Choroid plexus epithelial cell (primary cell): ENCODE measurements at regions not wholly inside any gene's neighbourhood (a gene's known extent, or its start where the extent isn't known, plus 50 kb on each side); places are given as distances from the start of the nearest gene placed in this dataset.

ENCODE experiments used
- DNase-seq: peaks from one replicate; pipeline ENCODE4 v3.0.0-alpha.2; 2010; ENCODE audit warnings: low read depth
- H3K4me3 ChIP-seq: 2 replicates; pipeline ENCODE4 v1.5.1; 2011; ENCODE audit warnings: low read depth, mild to moderate bottlenecking, control low read depth, low read length, moderate library complexity
- TF ChIP-seq, protein P1 (sequence below): conservative IDR thresholded peaks from 2 replicates; pipeline ENCODE4 v1.5.1; 2011; ENCODE audit warnings: low read depth, mild to moderate bottlenecking, control low read depth, inconsistent platforms, low read length, moderate library complexity

DNA sequence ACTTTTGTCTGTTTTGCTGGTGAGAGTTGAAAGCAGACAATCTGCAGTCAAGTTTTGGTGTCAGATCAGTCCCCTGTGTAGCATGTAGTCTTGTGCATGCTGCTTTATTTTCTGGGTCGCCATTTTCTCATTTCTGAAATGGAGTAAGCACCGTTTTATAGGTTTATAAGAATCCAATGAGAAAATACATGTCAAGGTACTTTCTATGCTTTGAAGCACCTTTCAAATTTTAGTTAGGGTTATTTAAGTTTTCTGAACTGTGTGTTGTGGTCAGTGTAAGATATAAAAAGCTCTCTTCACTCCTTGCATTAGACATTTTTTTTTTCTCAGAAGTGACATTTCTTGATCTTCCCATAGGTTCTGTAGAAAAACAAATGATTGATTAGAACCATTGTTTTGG is 283.2 kb downstream of the ETS1 start:
- no peak overlapping the region for H3K4me3 ChIP-seq
- no peak for DNase-seq
- TF ChIP-seq, protein P1, sequence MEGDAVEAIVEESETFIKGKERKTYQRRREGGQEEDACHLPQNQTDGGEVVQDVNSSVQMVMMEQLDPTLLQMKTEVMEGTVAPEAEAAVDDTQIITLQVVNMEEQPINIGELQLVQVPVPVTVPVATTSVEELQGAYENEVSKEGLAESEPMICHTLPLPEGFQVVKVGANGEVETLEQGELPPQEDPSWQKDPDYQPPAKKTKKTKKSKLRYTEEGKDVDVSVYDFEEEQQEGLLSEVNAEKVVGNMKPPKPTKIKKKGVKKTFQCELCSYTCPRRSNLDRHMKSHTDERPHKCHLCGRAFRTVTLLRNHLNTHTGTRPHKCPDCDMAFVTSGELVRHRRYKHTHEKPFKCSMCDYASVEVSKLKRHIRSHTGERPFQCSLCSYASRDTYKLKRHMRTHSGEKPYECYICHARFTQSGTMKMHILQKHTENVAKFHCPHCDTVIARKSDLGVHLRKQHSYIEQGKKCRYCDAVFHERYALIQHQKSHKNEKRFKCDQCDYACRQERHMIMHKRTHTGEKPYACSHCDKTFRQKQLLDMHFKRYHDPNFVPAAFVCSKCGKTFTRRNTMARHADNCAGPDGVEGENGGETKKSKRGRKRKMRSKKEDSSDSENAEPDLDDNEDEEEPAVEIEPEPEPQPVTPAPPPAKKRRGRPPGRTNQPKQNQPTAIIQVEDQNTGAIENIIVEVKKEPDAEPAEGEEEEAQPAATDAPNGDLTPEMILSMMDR, result no peak

DNA sequence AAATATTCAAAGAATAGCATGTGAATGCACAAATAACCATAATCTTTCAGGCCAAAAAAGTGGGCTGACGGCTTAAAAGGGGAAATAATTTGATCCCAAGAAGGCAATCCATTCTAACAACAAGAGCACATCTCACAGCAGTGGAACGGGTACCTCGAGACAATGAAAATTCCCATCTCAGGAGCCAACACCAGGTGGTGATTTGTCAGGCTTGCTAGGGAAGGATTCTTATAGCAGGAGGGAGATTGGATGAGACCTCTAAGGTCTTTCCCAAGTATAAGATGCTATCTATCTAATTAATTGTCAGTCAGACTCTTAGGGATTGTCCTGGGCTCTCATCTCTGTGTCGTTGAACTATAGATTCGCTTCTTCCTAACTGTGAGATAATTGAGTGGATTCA is 284.0 kb downstream of the ETS1 start:
- DNase-seq, result no peak
- no peak overlapping the region for H3K4me3 ChIP-seq
- TF ChIP-seq, protein P1, result no peak

DNA sequence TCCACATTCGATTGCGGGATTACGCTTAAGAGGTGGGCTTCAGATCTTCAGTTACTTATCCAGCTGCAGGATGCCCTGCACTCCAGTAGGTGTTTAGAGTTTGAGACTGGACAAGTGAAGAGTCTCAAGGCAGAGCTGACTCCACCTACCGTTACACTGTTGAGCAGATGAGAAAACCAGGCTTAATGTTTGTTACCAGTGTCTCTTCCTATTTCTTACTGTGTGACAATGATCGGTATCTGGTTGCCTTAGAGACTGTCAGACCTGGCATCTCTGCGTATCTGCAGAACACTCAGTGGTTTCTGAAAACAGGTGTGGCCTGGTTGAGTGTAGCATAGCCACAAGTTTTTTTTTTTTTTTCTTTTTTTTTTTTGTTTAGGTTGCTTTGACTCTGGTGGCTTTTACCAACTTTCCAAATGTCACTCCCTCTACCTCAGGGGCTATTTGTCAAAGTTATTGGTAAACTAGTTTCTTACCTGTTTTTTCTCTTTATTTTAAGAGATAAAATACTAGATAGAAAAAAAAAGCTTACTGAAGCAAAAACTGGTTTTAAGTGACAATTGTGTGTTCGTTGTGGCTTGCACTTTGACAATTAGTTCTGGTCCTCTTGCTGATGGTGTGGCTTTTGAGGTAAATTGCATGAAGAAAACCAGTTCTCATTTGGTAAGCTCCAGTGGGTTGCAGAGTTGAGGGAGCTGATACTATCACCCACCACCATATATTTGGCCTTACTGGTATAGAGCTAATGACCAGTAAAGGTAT is 284.8 kb downstream of the ETS1 start:
- TF ChIP-seq, protein P1, result no peak
- no peak for DNase-seq
- H3K4me3 ChIP-seq, result no peak overlapping the region

DNA sequence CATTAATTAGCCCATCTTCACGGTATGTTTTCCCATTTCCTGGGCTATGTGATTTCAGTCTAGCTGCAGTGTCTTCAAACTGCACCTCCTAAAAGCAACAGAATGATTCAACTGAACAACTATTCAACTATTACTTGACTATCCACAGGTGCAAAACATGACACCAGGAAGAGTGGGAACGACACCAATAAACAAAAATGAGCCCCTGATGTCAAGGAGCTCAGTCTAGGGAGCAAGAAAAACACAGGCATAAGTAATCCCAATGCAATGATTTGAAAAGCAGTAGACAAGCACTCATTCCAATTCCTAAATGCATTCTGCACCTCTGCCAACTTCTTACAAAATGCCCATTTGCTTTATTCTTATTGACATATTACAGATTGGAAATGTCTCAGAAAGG is 285.6 kb downstream of the ETS1 start:
- H3K4me3 ChIP-seq, result no peak overlapping the region
- no peak for DNase-seq
- TF ChIP-seq, protein P1, result no peak

DNA sequence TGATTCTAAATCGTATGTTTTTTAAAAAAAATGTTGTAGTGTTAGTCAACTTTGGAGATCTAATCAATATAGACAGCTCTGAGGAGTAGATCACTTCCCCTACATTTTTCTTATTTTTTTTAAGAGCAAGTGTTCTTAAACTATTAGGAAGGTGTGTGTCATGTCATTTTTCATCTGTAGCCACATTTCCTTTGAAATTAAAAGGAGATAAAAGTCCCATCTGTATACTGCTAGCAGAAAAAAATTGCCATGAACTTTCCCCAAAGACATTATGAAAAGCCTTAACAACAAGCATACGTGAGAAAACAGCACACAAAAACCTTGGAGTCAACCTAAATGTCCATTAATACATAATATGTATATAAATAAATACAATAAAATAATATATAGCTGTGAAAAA is 286.6 kb downstream of the ETS1 start:
- no peak for DNase-seq
- TF ChIP-seq, protein P1, result no peak
- H3K4me3 ChIP-seq, result no peak overlapping the region

DNA sequence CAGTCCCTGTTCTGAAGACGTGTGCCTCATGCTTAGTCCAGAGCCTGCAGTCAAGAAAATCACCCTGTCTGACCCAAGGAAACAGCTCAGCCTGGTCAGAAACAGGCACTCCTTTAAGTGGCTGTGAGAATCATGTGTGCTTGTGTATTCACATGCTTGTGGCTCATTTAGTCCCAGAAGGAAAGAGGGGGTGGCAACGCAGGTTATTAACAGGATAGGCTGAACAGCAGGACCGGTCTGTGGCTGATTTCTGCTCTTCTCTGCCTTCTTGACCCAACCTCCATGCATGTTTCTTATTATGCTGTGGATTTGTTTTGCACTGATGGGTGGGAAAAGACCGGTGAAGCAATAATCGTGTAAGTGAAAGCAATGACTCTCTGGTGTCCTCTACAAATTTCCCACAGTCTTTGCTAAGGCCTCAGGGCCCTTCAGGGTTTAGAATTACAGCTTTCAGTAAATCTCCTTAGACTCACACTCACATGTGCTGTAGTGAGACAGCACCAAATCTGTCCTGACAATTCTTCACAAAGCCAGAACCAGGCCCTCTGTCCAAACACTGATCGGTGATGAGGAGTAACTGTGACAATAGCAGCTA is 288.1 kb downstream of the ETS1 start:
- TF ChIP-seq, protein P1, result no peak
- DNase-seq, result peak; percentile 91
- H3K4me3 ChIP-seq, result no peak overlapping the region

DNA sequence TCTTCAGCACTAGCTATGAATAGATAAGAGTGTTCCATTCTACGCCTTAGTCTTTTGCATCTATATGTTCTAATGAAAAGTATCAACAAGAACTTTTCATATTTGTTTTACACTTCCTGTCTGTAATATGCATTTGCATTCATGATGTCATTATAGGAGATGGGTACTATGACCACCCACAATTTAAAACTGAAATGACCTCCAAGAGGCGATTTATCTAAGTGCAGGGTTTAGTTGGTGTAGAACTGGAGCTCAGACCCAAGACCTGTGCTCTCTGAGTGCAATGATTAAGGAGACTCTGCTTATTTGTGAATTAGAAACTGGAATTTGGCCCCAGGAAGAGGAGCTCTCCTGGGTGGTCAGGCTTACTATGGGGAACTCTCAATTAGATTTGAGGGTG is 289.1 kb downstream of the ETS1 start:
- TF ChIP-seq, protein P1, result no peak
- no peak overlapping the region for H3K4me3 ChIP-seq
- no peak for DNase-seq
